ENCODE measurements at regions not wholly inside any gene's neighbourhood (a gene's known extent, or its start where the extent isn't known, plus 50 kb on each side); places are given as distances from the start of the nearest gene placed in this dataset.

DNA sequence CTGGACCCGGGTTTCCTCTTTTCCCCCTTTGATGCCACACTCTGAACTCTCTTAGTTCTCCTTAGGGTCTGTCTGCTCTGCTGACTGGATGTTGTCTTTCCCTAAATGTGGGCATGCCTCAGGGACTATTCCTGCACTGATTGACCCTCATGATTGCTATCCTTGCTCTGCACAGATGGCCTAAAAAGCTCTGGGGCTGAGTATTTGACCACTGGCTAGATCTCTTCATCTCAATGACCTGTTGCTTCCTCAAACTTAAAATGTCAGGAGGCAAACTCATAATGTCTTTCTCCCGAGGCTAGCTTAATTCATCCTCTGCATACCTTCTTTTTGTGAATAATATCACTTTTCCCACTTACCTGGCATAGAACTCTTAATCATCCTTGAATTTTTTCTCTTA is 157.4 kb downstream of the GATB start:
- TF ChIP-seq POLR2A (IDR thresholded peaks at IDR 0.05) (no peak), POLR2AphosphoS5 (IDR thresholded peaks at IDR 0.05) (no peak)
- TF ChIP-seq, protein P1, sequence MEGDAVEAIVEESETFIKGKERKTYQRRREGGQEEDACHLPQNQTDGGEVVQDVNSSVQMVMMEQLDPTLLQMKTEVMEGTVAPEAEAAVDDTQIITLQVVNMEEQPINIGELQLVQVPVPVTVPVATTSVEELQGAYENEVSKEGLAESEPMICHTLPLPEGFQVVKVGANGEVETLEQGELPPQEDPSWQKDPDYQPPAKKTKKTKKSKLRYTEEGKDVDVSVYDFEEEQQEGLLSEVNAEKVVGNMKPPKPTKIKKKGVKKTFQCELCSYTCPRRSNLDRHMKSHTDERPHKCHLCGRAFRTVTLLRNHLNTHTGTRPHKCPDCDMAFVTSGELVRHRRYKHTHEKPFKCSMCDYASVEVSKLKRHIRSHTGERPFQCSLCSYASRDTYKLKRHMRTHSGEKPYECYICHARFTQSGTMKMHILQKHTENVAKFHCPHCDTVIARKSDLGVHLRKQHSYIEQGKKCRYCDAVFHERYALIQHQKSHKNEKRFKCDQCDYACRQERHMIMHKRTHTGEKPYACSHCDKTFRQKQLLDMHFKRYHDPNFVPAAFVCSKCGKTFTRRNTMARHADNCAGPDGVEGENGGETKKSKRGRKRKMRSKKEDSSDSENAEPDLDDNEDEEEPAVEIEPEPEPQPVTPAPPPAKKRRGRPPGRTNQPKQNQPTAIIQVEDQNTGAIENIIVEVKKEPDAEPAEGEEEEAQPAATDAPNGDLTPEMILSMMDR (IDR thresholded peaks at IDR 0.05) = no peak

Measured in suprapubic skin (tissue), 4 donors.